B cell (primary cell): ENCODE measurements at regions not wholly inside any gene's neighbourhood (a gene's known extent, or its start where the extent isn't known, plus 50 kb on each side); places are given as distances from the start of the nearest gene placed in this dataset.

ENCODE experiments used
- ATAC-seq: fragments of 200-7000 bp; cut with Tn5 transposase; one replicate; pipeline ENCODE4 v1.10.0; 2021; ENCODE audit warnings: low read depth, mild to moderate bottlenecking, moderate number of reproducible peaks, moderate library complexity
- CTCF ChIA-PET: fragments of 350-600 bp; sonication (Branson Sonifier 250); formaldehyde crosslinking; loops from one replicate; lab custom pipeline; 2021; ENCODE audit warnings: antibody characterized with exemption, inconsistent platforms; lab: Charles Lee
- POLR2A ChIA-PET: fragments of 350-600 bp; sonication (Branson Sonifier 250); formaldehyde crosslinking; loops from one replicate; lab custom pipeline; 2021; ENCODE audit warnings: antibody characterized with exemption; lab: Charles Lee
- DNase-seq: peaks from one replicate; pipeline ENCODE4 v3.0.0; 2013
- H2AFZ ChIP-seq: 2 replicates; pipeline ENCODE4 v1.6.1; 2012; ENCODE audit warnings: mild to moderate bottlenecking, low read depth, low read length; ENCODE audit not compliant: insufficient read depth, poor library complexity, severe bottlenecking
- H3K27ac ChIP-seq, 2 donors: 1 replicate in 1 of 2; 2 replicates in 1 of 2; pipeline ENCODE4 v1.5.1; 2012 to 2013; ENCODE audit warnings: low read length in 2 of 2, mild to moderate bottlenecking in 2 of 2, moderate library complexity in 1 of 2
- H3K27me3 ChIP-seq, 4 experiments: fragments of 200-600 bp in 1 of 4; sonication (generic) in 1 of 4; replicated peaks in 1 of 4; 1 replicate in 2 of 4; 2 replicates in 2 of 4; pipeline versions ENCODE4 v1.6.1 to v1.7.0; 2013 to 2016; ENCODE audit warnings: low read length in 3 of 4, mild to moderate bottlenecking in 2 of 4, mixed read lengths in 1 of 4, moderate library complexity in 1 of 4; ENCODE audit not compliant: insufficient read depth in 4 of 4, control insufficient read depth in 3 of 4; ENCODE audit errors: control extremely low read depth in 1 of 4
- H3K36me3 ChIP-seq, 2 experiments: replicated peaks in 1 of 2; 1 replicate in 1 of 2; 2 replicates in 1 of 2; pipeline versions ENCODE4 v1.6.1 to v1.7.1; 2013; ENCODE audit warnings: low read length in 1 of 2; ENCODE audit not compliant: insufficient read depth in 2 of 2, control insufficient read depth in 1 of 2; ENCODE audit errors: control extremely low read depth in 1 of 2, extremely low read depth in 1 of 2
- H3K4me1 ChIP-seq, 2 donors: fragments of 200-600 bp in 1 of 2; sonication (generic) in 1 of 2; 1 replicate in 1 of 2; 2 replicates in 1 of 2; pipeline versions ENCODE4 v1.5.1 to v1.6.1; 2013 to 2017; ENCODE audit warnings: low read length in 2 of 2; ENCODE audit not compliant: control insufficient read depth in 2 of 2, insufficient read depth in 2 of 2
- H3K4me2 ChIP-seq: replicated peaks from 2 replicates; pipeline ENCODE3; 2012; ENCODE audit warnings: mild to moderate bottlenecking, low read depth, low read length; ENCODE audit not compliant: poor library complexity, severe bottlenecking
- H3K4me3 ChIP-seq, 5 experiments: fragments of 200-600 bp in 1 of 5; sonication (generic) in 1 of 5; 1 replicate in 3 of 5; 2 replicates in 2 of 5; pipeline versions ENCODE4 v1.5.1 to v1.7.0; 2011 to 2016; ENCODE audit warnings: low read length in 4 of 5, mild to moderate bottlenecking in 4 of 5, low read depth in 2 of 5, control low read depth in 1 of 5, moderate library complexity in 1 of 5; ENCODE audit not compliant: insufficient read depth in 1 of 5; ENCODE audit errors: control extremely low read depth in 1 of 5, extremely low read depth in 1 of 5
- H3K79me2 ChIP-seq: fragments of 200-600 bp; sonication (generic); one replicate; pipeline ENCODE4 v1.6.0; 2016; ENCODE audit warnings: low read length; ENCODE audit not compliant: control insufficient read depth, insufficient read depth
- H3K9ac ChIP-seq: fragments of 200-600 bp; sonication (generic); 2 replicates; pipeline ENCODE4 v1.6.1; 2017; ENCODE audit warnings: mild to moderate bottlenecking, low read length, moderate library complexity
- H3K9me3 ChIP-seq, 3 donors: one replicate each; pipeline versions ENCODE4 v1.6.1 to v1.7.1; 2013; ENCODE audit warnings: low read length in 2 of 3; ENCODE audit not compliant: control insufficient read depth in 2 of 3, insufficient read depth in 1 of 3; ENCODE audit errors: control extremely low read depth in 1 of 3
- H4K20me1 ChIP-seq: 2 replicates; pipeline ENCODE4 v1.6.0; 2012; ENCODE audit warnings: mild to moderate bottlenecking, low read length; ENCODE audit not compliant: insufficient read depth, control insufficient read depth, poor library complexity, severe bottlenecking
- H3K27ac Mint-ChIP-seq: one replicate; pipeline ENCODE4 v1.8.0; 2021; ENCODE audit warnings: mixed read lengths
- H3K27me3 Mint-ChIP-seq: one replicate; pipeline ENCODE4 v1.8.0; 2021; ENCODE audit warnings: mixed read lengths
- H3K4me1 Mint-ChIP-seq: one replicate; pipeline ENCODE4 v1.8.0; 2021; ENCODE audit warnings: mixed read lengths
- H3K4me3 Mint-ChIP-seq: one replicate; pipeline ENCODE4 v1.8.0; 2021; ENCODE audit warnings: mixed read lengths
- H3K9me3 Mint-ChIP-seq: one replicate; pipeline ENCODE4 v1.8.0; 2022; ENCODE audit warnings: mixed read lengths; ENCODE audit not compliant: insufficient read depth
- CTCF ChIP-seq: fragments of 200-600 bp; IDR thresholded peaks from one replicate; pipeline ENCODE4 v1.8.0; 2022; ENCODE audit warnings: antibody characterized with exemption, mild to moderate bottlenecking
- EZH2 ChIP-seq: IDR thresholded peaks from 2 replicates; pipeline ENCODE4 v1.6.1; 2012; ENCODE audit warnings: borderline replicate concordance, low read depth, mild to moderate bottlenecking, moderate library complexity, low read length; ENCODE audit not compliant: insufficient read depth, poor library complexity, severe bottlenecking
- WGBS: methylation state at CpG from one replicate; pipeline ENCODE4 v1.1.5; 2013; ENCODE audit warnings: missing lambda C conversion rate; ENCODE audit not compliant: insufficient coverage; 5-methylcytosine and 5-hydroxymethylcytosine counted together
- intact Hi-C: fragments of 100-400 bp; cut with micrococcal nuclease; formaldehyde crosslinking; loops from one replicate; pipeline ENCODE4 v1.10.0; 2022

GRCh38 chr11:45525393-45525792 lies 140.0 kb downstream of the CHST1 start:
- H3K9me3 Mint-ChIP-seq: peaks cover 7% of the 10 kb centered on the region
- Histone ChIP-seq H3K79me2 (no peaks in the 10 kb centered on the region), H3K9ac (no peak overlapping the region), H3K27me3 (no peaks in the 10 kb centered on the region), H3K36me3 (no peaks in the 10 kb centered on the region), H3K9me3 (peaks cover 0 to 20% (median 5%) of the 10 kb centered on the region in 3 donors), H3K4me2 (no peak overlapping the region), H2AFZ (no peak overlapping the region), H3K27ac (no peak overlapping the region), H3K4me1 (no peaks in the 10 kb centered on the region), H4K20me1 (no peaks in the 10 kb centered on the region), H3K4me3 (no peak overlapping the region)
- H3K27me3 Mint-ChIP-seq: peaks cover 4% of the 10 kb centered on the region
- H3K27ac Mint-ChIP-seq: no peak overlapping the region
- intact Hi-C loops: no loop called here
- no peaks in the 10 kb centered on the region for H3K4me1 Mint-ChIP-seq
- ATAC-seq (no peak), DNase-seq (no peak)
- WGBS: 50% methylated on average over 1 of the region's 3 CpGs
- CTCF ChIA-PET: no interaction called here
- no peak overlapping the region for H3K4me3 Mint-ChIP-seq
- TF ChIP-seq CTCF (no peak), EZH2 (no peak)
- POLR2A ChIA-PET: no interaction called here

- CTCF ChIA-PET: no interaction called here
- WGBS: 88% methylated on average over 3 of the region's 5 CpGs
- Histone ChIP-seq H3K4me1 (no peaks in the 10 kb centered on the region), H4K20me1 (no peaks in the 10 kb centered on the region), H3K36me3 (no peaks in the 10 kb centered on the region), H3K9me3 (peaks cover 0 to 20% (median 5%) of the 10 kb centered on the region in 3 donors), H3K27me3 (no peaks in the 10 kb centered on the region), H3K4me3 (no peak overlapping the region), H3K79me2 (no peaks in the 10 kb centered on the region), H2AFZ (no peak overlapping the region), H3K4me2 (no peak overlapping the region), H3K27ac (no peak overlapping the region), H3K9ac (no peak overlapping the region)
- intact Hi-C loops: no loop called here
- Mint-ChIP-seq H3K27me3 (peaks cover 3% of the 10 kb centered on the region), H3K9me3 (peaks cover 7% of the 10 kb centered on the region), H3K4me3 (no peak overlapping the region), H3K27ac (no peak overlapping the region), H3K4me1 (no peaks in the 10 kb centered on the region)
- POLR2A ChIA-PET: no interaction called here
- DNase-seq (no peak), ATAC-seq (no peak)
- TF ChIP-seq CTCF (no peak), EZH2 (no peak)
Observed at GRCh38 chr11:45523760-45524159, 141.7 kb downstream of the CHST1 start.
